ENCODE measurements at regions not wholly inside any gene's neighbourhood (a gene's known extent, or its start where the extent isn't known, plus 50 kb on each side); places are given as distances from the start of the nearest gene placed in this dataset.
"Not testable (repeated sequence)": the region's sequence is repeated elsewhere in the genome, so short reads cannot be mapped to it uniquely, and the experiment has no call there.

DNA sequence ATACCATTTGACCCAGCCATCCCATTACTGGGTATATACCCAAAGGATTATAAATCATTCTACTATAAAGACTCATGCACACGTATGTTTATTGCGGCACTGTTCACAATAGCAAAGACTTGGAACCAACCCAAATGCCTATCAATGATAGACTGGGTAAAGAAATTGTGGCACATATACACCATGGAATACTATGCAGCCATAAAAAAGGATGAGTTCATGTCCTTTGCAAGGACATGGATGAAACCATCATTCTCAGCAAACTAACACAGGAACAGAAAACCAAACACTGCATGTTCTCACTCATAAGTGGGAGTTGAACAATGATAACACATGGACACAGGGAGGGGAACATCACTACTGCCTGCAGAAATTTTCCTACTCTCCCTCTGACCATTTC, 90.0 kb downstream of the HLX start:
- TF ChIP-seq, protein P1, sequence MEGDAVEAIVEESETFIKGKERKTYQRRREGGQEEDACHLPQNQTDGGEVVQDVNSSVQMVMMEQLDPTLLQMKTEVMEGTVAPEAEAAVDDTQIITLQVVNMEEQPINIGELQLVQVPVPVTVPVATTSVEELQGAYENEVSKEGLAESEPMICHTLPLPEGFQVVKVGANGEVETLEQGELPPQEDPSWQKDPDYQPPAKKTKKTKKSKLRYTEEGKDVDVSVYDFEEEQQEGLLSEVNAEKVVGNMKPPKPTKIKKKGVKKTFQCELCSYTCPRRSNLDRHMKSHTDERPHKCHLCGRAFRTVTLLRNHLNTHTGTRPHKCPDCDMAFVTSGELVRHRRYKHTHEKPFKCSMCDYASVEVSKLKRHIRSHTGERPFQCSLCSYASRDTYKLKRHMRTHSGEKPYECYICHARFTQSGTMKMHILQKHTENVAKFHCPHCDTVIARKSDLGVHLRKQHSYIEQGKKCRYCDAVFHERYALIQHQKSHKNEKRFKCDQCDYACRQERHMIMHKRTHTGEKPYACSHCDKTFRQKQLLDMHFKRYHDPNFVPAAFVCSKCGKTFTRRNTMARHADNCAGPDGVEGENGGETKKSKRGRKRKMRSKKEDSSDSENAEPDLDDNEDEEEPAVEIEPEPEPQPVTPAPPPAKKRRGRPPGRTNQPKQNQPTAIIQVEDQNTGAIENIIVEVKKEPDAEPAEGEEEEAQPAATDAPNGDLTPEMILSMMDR (IDR thresholded peaks at IDR 0.05 in 4 of 5, conservative IDR thresholded peaks at IDR 0.05 in 1 of 5) = not testable (repeated sequence)
- TF ChIP-seq POLR2A (IDR thresholded peaks at IDR 0.05) = not testable (repeated sequence)
